ENCODE measurements at regions not wholly inside any gene's neighbourhood (a gene's known extent, or its start where the extent isn't known, plus 50 kb on each side); places are given as distances from the start of the nearest gene placed in this dataset.
A peak's percentile ranks its signal among the peaks of the same experiment; 100 is the strongest.
"Not testable (repeated sequence)": the region's sequence is repeated elsewhere in the genome, so short reads cannot be mapped to it uniquely, and the experiment has no call there.

DNA sequence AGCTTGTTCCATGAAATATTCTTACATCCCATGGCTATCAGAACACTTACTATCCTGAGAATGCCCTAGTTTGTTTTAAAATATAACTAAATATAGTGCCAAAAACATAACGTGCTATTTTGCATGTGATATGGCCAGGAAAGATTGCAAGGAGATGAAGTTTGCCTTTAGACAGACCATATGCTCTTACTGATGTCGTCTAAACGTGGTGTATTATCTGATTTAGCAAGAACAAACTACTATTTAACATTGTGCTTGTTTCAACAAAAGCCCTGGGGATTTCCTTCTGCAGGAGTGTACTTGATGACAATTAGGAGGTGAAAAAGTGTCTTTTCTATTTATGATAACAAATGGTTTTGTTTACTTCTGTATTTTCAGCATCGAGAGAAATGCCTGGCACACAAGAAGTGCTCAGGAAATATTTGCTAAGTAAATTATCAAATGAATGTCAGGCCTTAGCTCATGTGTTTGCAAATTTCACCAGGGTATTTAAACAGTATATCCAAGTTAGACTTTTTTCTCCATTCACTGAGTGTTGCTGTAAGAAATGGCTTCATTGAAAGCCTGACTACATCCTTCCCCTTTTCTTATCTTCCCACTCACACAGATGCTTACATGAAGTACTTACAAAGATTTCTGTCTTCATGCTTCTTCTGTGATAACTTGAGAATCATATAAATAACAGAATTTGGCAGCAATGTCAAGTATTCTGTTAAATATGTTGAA lies 1033.6 kb downstream of the CDH8 start:
- no peak for DNase-seq (ENCODE audit: low spot score)

GRCh38 chr16:60991886-60992285 lies 1044.4 kb downstream of the CDH8 start:
- DNase-seq (ENCODE audit: low spot score), result no peak

DNA sequence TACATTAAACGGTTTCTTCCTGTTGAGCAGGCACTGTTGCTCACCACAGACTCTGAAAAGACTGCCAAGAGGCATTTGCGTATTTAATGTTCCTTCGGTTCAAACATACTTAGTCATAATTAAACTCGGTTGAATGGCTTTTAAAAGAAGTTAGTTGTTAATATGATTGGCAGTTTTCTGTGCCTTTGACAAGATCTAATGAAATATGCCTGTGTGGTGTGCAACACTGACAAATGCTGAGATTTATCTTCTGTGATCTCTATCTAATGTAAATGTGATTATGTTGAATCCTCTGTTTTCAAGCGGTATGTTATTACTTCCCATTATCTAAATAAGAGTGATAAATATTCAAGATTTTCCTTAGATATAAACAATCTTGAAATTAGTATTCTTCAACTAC lies 1046.6 kb downstream of the CDH8 start:
- no peak for DNase-seq (ENCODE audit: low spot score)

DNA sequence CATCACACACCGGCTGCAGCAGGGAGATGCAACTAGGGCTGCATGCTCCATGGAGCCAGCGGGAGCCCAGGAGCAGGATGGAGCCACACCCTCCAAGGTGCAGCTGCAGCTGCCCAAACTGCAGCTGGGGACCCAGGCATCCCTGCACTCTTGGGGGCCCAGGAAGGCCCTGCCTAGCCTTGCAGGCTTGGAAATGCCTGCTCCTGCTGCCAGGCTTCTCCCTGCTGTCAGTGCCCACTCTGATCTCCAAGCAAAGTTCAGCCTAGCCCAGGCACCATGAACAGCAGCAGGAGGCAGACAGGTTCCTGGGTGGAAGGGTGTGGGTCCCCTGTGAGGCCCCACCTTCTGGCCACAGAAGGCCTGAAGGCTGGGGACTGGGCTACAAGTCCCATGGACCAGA lies 1057.1 kb downstream of the CDH8 start:
- DNase-seq (ENCODE audit: low spot score), result no peak

DNA sequence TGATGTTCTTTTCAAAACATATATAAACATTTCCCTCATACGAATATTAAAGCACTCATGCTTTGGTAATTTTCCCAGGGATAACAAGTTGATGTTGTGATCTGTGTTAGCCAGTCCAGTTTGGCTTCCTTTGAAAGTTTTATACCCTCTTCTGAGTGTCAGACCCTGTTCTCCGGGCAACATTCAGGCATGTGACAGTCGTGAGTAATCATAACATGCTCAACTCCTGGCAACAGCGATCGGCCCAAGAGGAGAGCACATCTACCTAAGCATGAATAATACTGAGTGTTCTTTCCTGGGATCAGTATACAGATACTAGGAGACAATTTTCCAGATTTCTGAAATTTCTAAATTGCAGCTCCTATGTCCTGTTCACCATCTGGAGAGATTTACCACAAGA lies 1086.4 kb downstream of the CDH8 start:
- DNase-seq (ENCODE audit: low spot score), result no peak

GRCh38 chr16:60945225-60945624 lies 1091.0 kb downstream of the CDH8 start:
- peak; percentile 64 for DNase-seq (ENCODE audit: low spot score)

- not testable (repeated sequence) for DNase-seq (ENCODE audit: low spot score)
Measured at GRCh38 chr16:60936189-60936588, 1100.0 kb downstream of the CDH8 start.

- DNase-seq (ENCODE audit: low spot score), result no peak
Measured at GRCh38 chr16:60932600-60932999, 1103.6 kb downstream of the CDH8 start.

- DNase-seq (ENCODE audit: low spot score), result no peak
Measured at GRCh38 chr16:60930291-60930690, 1105.9 kb downstream of the CDH8 start.

DNA sequence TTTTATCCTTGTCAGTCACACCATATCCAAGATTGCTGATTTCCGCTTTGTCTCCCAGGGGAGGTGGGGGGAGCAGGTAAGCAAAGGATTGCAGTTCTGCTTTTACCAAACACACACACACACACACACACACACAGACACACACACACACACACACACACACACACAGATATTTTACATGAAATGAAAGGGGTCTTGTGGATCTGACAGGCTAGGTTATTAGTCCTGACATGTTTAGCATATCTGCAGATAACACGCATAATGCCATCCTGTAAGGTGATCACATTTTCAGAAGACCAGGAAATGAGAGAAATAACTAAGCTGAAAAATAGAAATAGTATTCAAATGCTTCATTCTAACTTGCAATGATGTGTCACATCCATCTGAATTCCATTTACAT lies 1113.3 kb downstream of the CDH8 start:
- no peak for DNase-seq (ENCODE audit: low spot score)

- no peak for DNase-seq (ENCODE audit: low spot score)
Measured at GRCh38 chr16:60914334-60914733, 1121.9 kb downstream of the CDH8 start.

- no peak for DNase-seq (ENCODE audit: low spot score)
Measured at GRCh38 chr16:60907645-60908044, 1128.6 kb downstream of the CDH8 start.

DNA sequence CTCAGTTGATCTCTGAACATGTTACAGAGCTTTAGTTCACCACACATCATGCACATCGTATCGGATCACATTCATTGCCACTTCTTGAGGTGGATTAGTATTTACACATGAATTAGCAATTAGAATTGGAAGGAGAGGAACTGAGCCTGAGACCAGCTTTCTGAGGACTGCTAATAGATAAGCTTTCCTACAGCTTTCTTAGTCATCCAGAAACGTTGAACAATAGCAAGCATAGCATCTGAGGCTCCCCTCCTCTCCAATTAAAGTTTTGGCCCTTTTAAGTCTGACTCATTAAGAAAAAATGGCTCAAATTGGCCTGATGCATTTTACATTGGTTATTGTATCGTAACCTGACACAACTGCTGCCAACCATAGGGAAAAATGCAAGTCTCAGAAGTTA lies 1130.4 kb downstream of the CDH8 start:
- no peak for DNase-seq (ENCODE audit: low spot score)

DNA sequence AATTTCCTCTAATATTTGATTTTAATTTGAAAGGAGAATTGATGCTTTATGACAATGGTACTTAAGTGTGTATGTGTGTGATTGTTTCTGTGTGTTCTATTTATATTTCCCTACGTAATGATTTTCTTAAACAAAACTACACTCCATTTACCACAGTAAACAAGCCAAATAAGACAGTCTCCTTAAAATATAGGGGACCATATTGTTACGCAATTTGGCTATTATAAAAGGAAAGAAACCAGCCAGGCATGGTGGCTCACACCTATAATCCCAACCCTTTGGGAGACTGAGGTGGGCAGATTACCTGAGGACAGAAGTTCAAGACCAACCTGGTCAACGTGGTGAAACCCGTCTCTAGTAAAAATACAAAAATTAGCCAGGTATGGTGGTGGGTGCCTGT lies 1134.1 kb downstream of the CDH8 start:
- DNase-seq (ENCODE audit: low spot score), result no peak

GRCh38 chr16:60882816-60883215 lies 1153.4 kb downstream of the CDH8 start:
- DNase-seq (ENCODE audit: low spot score), result no peak

DNA sequence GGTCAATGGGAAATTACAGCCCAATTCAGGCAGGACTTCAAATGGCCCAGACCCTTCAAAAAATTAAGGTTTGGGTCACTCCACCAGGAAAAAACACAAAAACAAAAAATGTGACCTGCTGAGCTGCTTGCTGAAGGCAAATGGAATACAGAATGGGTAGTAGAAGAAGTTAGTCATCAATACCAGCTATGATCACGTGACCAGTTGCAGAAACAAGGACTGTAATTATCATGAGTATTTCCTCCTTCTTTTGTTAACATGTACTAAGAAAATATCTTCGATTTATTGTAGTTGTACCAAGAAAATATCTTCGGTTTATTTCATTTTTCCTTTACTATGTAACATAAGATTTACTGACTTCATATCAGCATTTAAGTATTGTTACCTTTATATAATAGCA lies 1183.6 kb downstream of the CDH8 start:
- no peak for DNase-seq (ENCODE audit: low spot score)

DNA sequence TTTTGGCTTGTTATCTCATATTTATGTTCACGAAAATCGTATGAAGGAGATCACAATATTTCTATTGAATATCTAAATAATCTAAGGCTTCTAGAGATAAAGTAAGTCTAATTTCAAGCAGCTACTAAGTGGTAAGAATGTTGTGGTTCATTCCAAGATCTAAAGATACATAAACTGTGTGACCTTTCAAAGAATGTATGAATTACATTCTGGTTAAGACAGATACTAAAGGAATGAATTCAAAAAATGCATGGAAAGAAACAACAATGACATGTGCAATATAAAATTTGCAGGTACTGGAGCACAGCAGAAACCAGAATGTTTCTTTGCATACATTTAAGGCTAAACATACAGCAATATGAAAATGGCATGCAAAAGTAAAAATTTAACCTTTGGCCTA lies 1214.6 kb downstream of the CDH8 start:
- DNase-seq (ENCODE audit: low spot score), result no peak

DNA sequence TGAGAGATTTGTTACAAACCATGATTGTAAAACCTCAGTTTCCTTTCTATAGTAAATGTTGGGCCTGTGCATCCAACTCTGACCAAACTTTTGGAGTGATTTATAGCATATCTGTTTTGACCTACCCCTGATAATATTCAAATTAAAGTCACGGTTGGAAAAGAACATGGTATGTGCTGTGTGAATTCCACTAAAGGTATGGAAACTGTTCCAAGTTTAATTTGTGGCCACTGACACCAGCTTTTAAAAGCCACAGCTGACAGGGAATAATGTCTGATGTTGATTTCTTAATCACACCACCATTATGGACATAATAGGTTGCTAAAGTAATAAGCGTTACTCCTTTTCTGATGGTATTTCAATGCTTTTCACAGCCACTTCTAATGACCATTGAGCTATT lies 1215.9 kb downstream of the CDH8 start:
- DNase-seq (ENCODE audit: low spot score), result no peak

GRCh38 chr16:60818465-60818864 lies 1217.8 kb downstream of the CDH8 start:
- no peak for DNase-seq (ENCODE audit: low spot score)

GRCh38 chr16:60816461-60816860 lies 1219.8 kb downstream of the CDH8 start:
- no peak for DNase-seq (ENCODE audit: low spot score)

- DNase-seq (ENCODE audit: low spot score), result no peak
Measured at GRCh38 chr16:60815865-60816264, 1220.4 kb downstream of the CDH8 start.

DNA sequence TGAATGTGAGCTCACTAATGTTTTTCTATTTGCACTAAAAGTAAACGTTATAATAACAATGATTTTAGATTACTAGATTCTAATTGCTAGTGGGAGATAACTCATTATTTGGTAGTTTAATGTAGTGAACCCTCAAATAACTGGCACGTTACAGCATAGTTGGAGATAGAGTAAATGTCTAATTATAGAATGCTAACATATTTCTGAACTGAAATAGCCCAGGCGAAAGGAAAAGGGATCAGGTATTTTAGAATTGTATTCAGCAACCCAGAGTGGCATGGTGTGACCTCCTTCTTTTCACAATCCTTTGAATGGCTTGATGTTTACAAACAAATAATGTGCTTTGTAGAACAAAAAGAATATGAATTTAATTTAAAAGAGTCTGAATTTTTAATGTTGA lies 1221.2 kb downstream of the CDH8 start:
- DNase-seq (ENCODE audit: low spot score), result no peak

DNA sequence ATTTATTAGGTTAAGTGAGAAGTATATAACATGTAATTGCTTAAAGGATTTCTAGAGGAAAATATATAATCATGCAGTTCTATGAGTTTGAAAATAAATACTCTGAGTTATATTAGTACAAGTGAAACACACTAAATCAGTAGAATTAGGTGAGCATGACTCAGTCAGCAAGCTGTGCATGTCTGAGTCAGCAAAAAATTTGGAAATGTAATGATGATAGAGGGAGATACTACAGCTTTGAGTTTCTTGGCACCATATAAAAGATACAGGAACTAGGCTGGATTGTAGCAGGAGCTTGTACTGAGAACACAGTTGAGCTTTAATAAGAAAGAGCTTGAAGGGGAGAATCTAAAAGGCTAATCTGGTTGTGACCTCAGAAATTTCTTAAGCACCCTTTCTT lies 1224.6 kb downstream of the CDH8 start:
- DNase-seq (ENCODE audit: low spot score), result no peak

DNA sequence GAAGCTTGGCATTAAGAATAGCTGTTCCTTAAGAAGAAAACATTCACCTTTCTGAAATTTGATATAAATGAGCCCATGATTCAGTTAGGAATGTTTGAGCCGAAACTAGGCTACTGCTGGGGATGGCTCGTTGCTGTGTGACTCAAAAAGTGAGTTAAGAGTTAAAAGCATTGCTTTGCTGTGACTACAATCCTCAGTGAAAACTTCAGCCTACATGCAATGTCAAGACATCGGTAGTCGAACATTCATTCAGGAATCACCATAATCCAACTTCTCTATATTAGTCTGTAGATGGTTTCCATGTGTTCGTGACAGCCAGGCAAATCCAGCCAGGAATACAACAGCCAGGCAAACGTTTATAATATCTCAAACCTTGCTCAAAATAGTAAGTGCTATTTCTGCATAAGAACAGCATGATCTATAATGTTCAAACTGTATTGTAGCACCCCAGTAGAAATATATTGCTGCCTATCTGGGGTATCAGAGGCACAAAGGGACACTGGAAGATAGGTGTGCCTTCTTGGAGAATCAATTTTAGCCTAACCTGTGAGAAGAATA lies 1225.1 kb downstream of the CDH8 start:
- DNase-seq (ENCODE audit: low spot score), result no peak

All from ecto neural progenitor cell (in vitro differentiated cells).